Activated CD4-positive, alpha-beta T cell treated with anti-CD3 and anti-CD28 coated beads, Interleukin-2, amount 50 U/mL, for 48 hours (primary cell): ENCODE measurements at regions not wholly inside any gene's neighbourhood (a gene's known extent, or its start where the extent isn't known, plus 50 kb on each side); places are given as distances from the start of the nearest gene placed in this dataset.

Experiments used
- DNase-seq, 2 experiments: peaks; one replicate each; pipeline ENCODE4 v3.0.0-alpha.2; 2020

DNA sequence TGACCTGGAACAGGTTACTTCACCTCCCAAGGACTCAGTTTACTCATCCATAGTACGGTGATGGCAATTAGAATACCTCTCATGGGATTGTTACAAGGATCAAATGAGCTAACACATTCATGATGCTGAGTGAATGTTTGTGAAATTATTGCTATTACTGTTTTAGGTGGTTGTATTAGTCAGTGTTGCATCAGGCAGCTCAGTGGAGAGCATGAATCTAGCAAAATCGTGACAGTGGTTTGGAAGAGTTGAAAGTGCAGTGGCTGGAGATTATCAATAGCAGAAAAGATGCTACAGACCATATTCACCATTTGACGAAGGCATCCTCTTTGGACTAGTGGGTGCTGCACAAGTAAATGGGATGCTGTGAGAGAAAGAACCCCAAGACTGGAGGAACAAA is 50.4 kb upstream of the CTNNBL1 start:
- DNase-seq, result no peak

GRCh38 chr20:37642246-37642645 is 51.6 kb upstream of the CTNNBL1 start:
- no peak for DNase-seq

GRCh38 chr20:37640600-37641561 is 52.9 kb upstream of the CTNNBL1 start:
- no peak for DNase-seq

DNA sequence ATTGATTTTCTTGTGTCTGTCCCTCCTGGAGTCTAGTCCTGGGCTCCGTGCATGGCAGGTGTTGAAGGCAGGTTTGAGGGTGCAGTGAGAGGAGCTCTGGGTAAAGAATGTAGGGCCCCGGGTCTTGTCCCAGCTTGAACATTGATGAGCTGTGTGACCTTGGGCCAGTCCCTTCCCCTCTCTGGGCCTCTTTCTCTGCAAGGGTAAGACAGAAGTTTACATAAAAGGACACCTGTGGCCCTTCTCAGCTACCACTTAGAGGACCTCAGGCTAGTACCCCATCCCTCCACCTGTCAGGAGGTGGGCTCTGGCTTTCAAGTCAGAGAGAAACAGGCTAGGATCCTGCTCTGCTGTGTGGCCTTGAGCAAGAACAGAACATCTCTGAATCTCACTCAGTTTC is 55.3 kb upstream of the CTNNBL1 start:
- no peak for DNase-seq

DNA sequence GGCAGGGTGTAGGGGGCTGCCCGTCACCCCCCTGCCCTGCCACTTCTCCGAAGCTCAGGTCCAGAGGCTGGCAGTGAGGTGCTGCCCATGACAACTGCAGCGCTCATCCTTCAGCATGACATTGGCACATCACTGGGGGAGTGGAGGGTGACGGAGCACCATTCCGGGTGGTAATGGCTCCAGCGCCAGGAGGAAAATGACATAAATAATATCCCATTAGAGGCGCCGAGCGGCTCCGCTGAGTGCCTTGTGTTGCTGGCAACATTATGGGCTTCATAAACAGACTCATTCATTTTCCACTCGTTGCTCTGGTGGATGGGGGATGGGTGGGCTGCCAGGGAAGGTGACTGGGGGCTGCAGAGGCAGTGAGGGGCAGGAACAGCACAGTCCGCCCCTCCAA is 56.9 kb upstream of the CTNNBL1 start:
- DNase-seq, result no peak

- DNase-seq, result no peak
Measured at GRCh38 chr20:37636212-37636975, 57.4 kb upstream of the CTNNBL1 start.

DNA sequence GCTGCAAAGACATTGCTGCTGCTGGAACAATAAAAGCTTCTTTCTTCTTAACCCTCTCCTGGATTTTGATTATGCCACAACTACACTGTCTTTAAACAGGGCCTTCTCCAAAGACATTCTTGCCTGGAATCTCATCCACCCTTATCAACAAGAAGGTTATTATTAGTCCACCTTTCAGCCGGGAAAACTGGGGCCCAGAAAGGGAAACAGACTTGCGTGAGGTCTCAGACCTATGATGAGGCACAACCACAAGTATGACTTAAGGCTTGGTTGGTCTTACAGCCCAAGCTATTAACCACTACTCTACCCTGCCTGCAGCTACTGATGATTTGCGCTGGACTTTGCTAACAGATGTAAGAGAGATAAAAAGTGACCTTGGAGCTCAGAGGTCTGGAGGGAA is 62.8 kb upstream of the CTNNBL1 start:
- DNase-seq, result no peak

DNA sequence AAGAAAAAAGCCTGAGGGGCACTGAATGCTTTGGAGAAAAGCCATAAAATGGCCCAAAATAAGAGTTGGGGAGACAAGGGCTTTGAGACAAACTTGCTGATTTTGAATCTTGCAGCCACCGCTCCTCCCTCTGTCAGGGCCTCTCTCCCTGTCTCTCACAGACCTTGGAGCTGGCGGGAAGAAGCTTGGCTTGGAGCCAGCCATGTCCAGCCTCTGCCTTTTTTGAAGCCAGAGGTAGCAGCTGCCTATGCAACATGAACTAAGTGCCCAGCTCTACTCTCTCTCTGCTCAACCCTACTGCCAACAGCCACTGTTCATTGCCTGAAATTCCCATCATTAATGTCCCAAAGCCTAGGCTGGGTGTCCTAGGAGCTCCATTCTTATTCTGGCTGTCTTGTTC is 63.7 kb upstream of the CTNNBL1 start:
- no peak for DNase-seq

GRCh38 chr20:37627767-37628130 is 66.1 kb upstream of the CTNNBL1 start:
- no peak for DNase-seq

- peak; percentile 53 to 57 for DNase-seq
Measured at GRCh38 chr20:37627060-37627766, 66.6 kb upstream of the CTNNBL1 start.

GRCh38 chr20:37624963-37625362 is 68.9 kb upstream of the CTNNBL1 start:
- DNase-seq, result no peak

DNA sequence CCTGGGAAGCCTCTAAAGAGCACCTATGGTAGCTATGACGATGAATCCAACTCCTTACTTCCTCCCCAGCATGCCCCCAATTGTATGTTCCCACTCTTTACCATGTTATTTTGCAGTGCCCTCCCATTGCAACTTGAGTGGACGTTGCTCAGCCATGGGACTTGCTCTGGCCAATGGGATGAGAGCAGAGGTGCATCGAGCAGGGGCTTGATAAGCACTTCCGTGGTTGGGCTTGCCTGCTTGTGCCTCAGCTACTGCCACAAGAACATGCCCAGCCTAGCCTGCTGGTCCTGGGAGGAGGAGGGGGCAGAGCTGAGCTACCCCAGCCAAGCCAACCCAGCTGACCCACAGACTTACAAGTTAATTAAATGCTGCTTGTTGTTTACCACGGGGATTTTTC is 71.1 kb upstream of the CTNNBL1 start:
- no peak for DNase-seq

DNA sequence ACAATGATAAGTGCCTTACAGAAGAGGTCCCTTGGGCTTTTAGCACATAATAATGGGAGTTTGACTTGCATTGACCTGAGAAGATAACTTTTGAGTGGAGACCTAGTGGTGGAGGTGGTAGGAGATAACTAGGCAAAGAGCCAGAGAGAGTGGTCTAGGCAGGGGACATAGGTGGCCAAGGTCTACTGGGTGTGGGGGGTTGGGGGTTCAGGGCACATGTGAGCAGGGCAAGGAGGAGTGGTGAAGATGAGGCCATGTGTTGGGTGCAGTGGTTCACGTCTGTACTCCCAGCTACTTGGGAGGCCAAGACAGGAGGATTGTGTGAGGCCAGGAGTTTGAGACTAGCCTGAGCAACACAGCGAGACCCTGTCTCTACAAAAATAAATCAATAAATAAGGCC is 74.3 kb upstream of the CTNNBL1 start:
- no peak for DNase-seq

GRCh38 chr20:37616110-37616425 is 77.8 kb upstream of the CTNNBL1 start:
- no peak for DNase-seq

- DNase-seq, result peak; percentile 71 to 78
Measured at GRCh38 chr20:37615340-37616109, 78.3 kb upstream of the CTNNBL1 start.

- DNase-seq, result no peak
Measured at GRCh38 chr20:37611852-37612251, 82.0 kb upstream of the CTNNBL1 start.

GRCh38 chr20:37611346-37611745 is 82.5 kb upstream of the CTNNBL1 start:
- no peak for DNase-seq

- no peak for DNase-seq
Measured at GRCh38 chr20:37610203-37610798, 82.6 kb upstream of the BLCAP start.

- DNase-seq, result no peak
Measured at GRCh38 chr20:37602634-37603033, 75.0 kb upstream of the BLCAP start.

DNA sequence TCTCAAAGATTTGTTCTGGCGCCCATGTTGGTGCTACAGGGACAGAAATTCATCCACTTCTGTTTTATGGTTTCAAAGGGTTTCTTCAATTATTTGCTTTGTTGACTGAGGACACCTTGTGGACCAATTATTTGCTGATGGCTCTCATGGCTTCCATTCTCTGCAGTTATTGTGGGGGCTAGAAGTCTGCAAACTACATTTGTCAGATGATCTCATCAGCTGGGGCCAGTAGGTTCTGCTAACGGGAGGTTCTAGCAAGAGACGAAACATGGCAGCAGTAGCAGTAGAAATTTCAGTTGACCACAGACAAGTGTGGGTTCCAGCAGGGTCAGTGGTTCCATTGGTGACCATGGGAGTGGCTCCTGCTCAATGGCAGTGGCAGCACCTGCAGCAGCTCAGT is 72.8 kb upstream of the BLCAP start:
- DNase-seq, result no peak

DNA sequence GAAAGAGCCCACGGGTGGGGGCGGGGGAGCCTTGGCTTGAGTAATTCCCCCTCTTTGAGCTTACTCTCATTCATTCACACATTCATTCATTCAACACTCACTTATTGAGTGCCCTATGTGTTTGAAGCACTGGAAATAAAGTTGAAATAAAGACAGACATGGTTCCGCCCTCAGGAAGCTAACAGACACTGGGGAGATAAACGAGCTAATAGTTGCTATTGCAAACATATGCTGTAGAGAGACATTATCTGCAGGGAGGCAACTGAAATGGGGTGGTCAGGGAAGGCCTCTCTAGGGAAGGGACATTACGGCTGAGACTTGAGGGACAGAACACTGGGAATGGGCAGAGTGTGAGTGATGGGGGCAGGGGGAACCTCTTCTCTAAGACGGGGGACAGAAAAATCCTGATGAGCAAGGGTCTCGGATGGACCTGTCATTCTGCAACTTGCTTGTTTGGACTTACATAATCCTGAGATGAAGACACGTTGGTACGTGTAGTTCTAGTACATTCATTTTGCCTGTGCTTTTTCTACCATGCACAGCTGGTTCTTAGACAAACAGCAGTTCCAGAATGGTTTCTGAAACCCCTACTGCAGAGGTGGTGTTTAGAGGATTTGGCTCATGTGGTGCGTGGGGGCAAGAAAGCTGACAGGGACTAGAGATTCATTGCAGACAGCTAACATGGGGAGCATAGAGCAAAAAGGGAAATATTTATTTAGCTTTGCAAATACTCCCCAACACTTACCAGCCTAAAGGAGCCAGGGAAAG is 71.1 kb upstream of the BLCAP start:
- no peak for DNase-seq

DNA sequence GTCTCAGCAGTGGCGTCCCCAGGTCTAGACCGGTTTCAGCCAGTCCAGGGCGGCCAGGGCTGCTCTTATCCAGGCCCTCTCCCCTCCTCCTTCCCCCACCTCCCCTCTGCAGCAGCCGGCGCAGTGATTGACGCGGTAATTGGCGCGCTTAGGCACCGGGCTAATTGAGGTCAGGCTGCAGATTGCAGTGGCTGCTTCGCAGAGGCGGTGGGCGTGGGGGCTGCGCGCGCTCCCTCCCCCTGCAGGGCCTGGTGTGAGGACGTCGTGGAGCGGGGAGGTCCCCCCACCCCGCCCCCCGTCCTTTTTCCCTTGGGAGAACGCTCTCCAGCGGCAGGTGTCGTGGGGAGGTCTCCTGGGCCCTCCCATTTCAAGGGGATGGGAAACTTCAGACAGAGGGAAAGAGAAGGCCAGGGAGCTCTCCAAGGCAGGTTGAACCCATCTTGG is 70.4 kb upstream of the BLCAP start:
- DNase-seq, result no peak
